HEK293T (cell line): ENCODE measurements at regions not wholly inside any gene's neighbourhood (a gene's known extent, or its start where the extent isn't known, plus 50 kb on each side); places are given as distances from the start of the nearest gene placed in this dataset.

Source experiments
- ARNT ChIP-seq: fragments of 450-650 bp; IDR thresholded peaks from 2 replicates; pipeline ENCODE4 v1.6.1; 2017; ENCODE audit warnings: mild to moderate bottlenecking
- BHLHE40 ChIP-seq: fragments of 450-650 bp; IDR thresholded peaks from 2 replicates; pipeline ENCODE4 v1.6.1; 2016; ENCODE audit warnings: mild to moderate bottlenecking, moderate library complexity, borderline replicate concordance
- CTBP1 ChIP-seq: fragments of 450-650 bp; IDR thresholded peaks from 2 replicates; pipeline ENCODE4 v1.6.1; 2016; ENCODE audit warnings: borderline replicate concordance
- FOXK2 ChIP-seq: fragments of 450-650 bp; IDR thresholded peaks from 2 replicates; pipeline ENCODE4 v1.6.1; 2016; ENCODE audit warnings: mild to moderate bottlenecking
- FOXM1 ChIP-seq: fragments of 450-650 bp; IDR thresholded peaks from 2 replicates; pipeline ENCODE4 v1.6.1; 2017; ENCODE audit warnings: mild to moderate bottlenecking, borderline replicate concordance
- HDGF ChIP-seq: fragments of 450-650 bp; IDR thresholded peaks from 2 replicates; pipeline ENCODE4 v1.6.1; 2017; ENCODE audit warnings: antibody characterized with exemption, borderline replicate concordance
- L3MBTL2 ChIP-seq: fragments of 450-650 bp; conservative IDR thresholded peaks from 2 replicates; pipeline ENCODE4 v1.6.1; 2016; ENCODE audit warnings: mild to moderate bottlenecking
- LEF1 ChIP-seq: fragments of 450-650 bp; IDR thresholded peaks from 2 replicates; pipeline ENCODE4 v1.6.1; 2017; ENCODE audit warnings: mild to moderate bottlenecking, borderline replicate concordance
- NFRKB ChIP-seq: fragments of 450-650 bp; IDR thresholded peaks from 2 replicates; pipeline ENCODE4 v1.6.1; 2016; ENCODE audit warnings: mild to moderate bottlenecking, moderate library complexity
- PKNOX1 ChIP-seq: fragments of 450-650 bp; IDR thresholded peaks from 2 replicates; pipeline ENCODE4 v1.6.1; 2016
- SP1 ChIP-seq: fragments of 450-650 bp; IDR thresholded peaks from 2 replicates; pipeline ENCODE4 v1.6.1; 2017
- SUZ12 ChIP-seq: fragments of 450-650 bp; IDR thresholded peaks from 2 replicates; pipeline ENCODE4 v1.6.1; 2016; ENCODE audit warnings: mild to moderate bottlenecking
- TARDBP ChIP-seq: fragments of 450-650 bp; IDR thresholded peaks from 2 replicates; pipeline ENCODE4 v1.6.1; 2016

- TF ChIP-seq SUZ12 (no peak), FOXK2 (no peak), FOXM1 (no peak), SP1 (no peak), TARDBP (no peak), L3MBTL2 (no peak), BHLHE40 (no peak), HDGF (no peak), NFRKB (no peak), PKNOX1 (no peak), LEF1 (no peak), CTBP1 (no peak), ARNT (no peak)
Measured at GRCh38 chr12:77315407-77315806, 250.0 kb upstream of the E2F7 start.
